ENCODE measurements at regions not wholly inside any gene's neighbourhood (a gene's known extent, or its start where the extent isn't known, plus 50 kb on each side); places are given as distances from the start of the nearest gene placed in this dataset.
"Not testable (repeated sequence)": the region's sequence is repeated elsewhere in the genome, so short reads cannot be mapped to it uniquely, and the experiment has no call there.

DNA sequence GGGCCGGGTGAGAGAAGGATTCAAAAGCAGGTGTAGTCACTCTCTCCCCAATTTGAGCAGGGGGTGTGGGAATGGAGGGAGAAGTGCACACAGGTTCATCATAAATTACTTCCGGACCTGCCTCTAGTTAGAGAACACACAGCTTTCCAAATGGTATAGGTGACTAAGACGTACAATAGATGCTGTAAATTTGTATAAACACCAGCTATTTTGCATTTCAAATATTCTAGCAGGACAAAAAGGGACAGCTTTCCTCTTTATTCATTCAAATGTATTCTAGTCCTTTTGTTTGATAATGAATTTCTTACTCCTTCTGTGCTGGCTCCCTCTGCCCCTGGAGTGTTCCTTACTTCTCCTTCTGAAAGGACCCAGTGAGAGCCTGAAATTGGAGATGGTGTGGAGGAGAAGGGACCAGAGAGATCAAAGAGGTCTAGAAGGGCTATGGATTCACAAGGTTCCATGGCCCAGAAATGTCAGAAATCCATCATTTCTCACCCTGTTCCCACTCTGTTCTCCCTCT, 53.2 kb upstream of the SH3BP4 start:
- no peak for DNase-seq (ENCODE audit: low read depth in 2 of 2)

DNA sequence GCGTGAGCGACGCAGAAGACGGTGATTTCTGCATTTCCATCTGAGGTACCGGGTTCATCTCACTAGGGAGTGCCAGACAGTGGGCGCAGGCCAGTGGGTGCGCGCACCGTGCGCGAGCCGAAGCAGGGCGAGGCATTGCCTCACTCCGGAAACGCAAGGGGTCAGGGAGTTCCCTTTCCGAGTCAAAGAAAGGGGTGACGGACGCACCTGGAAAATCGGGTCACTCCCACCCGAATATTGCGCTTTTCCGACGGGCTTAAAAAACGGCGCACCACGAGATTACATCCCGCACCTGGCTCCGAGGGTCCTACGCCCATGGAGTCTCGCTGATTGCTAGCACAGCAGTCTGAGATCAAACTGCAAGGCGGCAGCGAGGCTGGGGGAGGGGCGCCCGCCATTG, 63.4 kb upstream of the SH3BP4 start:
- DNase-seq (ENCODE audit: low read depth in 2 of 2) = not testable (repeated sequence)

DNA sequence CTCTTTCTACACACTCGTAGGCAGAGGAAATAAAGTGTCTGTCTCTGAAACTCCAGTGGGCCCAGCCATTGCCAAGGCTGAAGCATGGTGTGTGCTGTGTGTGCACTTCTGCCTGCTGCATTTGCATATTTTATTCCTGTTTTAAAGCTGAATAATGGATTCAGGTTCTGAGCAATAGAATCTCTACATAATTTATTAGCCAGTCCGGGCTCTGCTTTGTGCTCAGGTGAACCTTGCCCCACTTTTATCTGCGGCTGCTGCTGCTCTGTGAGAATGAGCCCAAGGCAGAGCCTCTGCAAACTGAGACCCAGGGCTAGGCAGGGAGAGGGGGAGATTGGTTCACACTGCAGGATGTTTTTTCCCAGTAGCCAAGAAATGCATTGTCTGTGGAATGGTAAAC, 64.6 kb upstream of the SH3BP4 start:
- no peak for DNase-seq (ENCODE audit: low read depth in 2 of 2)

DNA sequence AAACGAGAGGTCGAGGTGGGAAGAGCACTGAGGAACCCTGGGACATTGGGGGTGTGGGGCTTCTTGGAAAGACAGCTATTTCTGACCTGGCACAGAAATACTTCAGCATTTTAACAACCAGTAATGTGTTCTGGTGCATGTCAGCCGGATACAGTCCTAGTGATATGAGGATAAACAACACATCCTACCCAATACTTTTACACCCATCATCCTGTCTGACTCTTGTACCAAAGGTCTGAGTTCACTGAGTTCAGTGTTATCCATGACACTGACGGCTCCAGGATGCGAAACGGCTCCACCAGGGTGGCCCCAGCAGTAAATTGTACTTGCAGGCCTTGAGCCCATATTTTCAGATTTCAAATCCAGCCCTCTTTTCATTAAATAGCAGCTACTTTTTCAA, 65.9 kb upstream of the SH3BP4 start:
- no peak for DNase-seq (ENCODE audit: low read depth in 2 of 2)

DNA sequence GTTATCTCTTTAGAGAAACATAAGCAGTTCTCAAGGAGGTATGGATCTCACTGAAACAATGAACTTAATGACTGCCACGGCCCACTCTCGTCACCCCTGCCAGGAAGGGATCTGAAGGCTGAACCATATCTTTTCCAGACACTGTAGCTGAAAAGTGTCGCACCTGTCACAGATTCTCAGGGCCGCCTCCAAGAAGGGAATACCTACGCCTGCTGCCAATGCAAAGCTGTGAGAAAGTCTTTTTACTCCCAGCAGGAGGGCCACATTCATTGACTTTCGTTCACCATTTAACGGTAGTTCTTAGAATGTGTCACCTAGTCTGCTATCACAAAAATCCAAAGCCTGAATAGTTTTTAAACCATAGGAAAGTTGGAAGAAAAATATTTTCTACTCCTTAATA, 66.7 kb upstream of the SH3BP4 start:
- DNase-seq (ENCODE audit: low read depth in 2 of 2) = no peak

DNA sequence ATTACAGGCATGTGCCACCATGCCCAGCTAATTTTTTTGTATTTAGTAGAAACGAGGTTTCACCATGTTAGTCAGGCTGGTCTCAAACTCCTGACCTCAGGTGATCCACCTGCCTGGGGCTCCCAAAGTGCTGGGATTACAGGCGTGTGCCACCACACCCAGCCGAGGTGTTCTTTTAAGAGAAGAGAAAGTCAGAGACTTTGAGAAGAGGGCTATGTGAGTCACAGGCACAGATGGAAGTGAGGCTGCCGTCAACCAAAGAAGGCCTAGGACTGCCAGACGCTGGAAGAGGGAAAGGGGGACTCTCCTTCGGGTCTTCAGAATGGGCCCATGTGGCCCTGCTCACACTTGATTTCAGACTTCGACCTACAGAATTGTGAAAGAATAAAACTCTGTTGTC, 67.2 kb upstream of the SH3BP4 start:
- DNase-seq (ENCODE audit: low read depth in 2 of 2) = no peak

DNA sequence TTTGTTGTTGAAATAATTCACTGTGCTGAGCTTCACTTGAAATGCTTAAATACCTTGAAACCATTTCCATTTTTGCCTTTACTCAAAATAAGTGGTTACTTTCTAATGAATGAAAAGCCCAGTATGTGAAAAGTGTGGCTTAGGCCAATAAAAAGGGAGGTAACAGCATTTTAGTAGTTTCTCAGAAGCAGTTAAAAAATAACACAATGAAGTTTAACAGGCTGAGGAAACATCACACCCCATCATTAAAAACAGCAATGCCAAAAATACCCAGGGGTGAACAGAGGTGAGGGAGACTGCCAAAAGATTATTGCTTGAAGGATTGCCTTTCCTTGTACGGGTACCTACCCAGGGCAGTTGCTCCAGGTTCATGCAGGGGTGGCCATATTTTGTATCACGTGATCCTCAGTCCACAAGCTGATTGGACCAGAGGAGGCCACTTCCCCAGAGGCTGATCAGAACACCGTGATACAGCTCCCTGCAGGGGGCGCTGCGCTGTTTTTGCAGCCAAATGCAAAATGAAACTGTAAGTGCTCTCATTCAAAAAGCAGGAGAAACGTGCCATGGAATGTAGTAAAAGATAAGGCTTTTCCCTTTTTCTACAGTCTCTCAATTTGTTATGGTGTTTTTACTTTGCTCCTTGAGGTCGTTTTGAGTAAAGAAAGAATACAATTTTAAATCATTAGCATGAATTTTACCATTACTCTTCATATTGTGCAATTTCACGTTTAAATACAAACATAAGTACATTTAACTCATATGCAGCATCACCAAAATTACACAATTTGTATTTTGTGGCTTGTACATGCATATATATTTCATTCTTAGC, 70.2 kb upstream of the SH3BP4 start:
- DNase-seq (ENCODE audit: low read depth in 2 of 2) = no peak

DNA sequence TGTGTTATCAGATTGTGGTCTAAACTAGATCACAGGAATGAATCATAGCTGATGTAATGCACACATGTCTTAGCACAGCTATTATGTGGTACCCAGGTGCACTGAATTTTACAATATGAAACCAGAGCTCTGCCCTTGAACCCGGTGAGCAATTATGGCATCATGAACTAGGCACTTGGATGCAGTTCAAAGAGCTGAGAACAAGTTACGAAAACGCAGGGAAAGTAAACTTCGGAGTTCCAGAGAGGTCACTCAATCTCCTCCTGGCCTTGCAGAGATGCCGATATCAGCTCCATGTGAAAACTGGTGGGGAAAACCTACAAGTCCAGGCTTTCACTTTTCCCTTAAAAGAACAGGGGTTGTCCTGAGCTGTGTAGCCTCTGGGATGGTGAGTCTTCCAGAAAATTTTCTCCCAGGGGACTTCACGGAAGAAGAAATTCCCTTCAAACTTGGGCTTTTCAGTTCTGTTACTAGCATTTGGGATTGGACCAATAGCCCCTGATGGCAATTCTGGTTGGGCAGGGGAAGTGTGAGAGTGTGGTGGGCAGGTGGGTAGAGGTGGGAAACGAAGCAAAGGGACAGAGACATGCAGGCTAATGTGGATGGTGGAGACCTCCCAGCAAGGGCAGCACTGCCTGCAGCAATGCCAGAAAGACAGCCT, 71.1 kb upstream of the SH3BP4 start:
- no peak for DNase-seq (ENCODE audit: low read depth in 2 of 2)

DNA sequence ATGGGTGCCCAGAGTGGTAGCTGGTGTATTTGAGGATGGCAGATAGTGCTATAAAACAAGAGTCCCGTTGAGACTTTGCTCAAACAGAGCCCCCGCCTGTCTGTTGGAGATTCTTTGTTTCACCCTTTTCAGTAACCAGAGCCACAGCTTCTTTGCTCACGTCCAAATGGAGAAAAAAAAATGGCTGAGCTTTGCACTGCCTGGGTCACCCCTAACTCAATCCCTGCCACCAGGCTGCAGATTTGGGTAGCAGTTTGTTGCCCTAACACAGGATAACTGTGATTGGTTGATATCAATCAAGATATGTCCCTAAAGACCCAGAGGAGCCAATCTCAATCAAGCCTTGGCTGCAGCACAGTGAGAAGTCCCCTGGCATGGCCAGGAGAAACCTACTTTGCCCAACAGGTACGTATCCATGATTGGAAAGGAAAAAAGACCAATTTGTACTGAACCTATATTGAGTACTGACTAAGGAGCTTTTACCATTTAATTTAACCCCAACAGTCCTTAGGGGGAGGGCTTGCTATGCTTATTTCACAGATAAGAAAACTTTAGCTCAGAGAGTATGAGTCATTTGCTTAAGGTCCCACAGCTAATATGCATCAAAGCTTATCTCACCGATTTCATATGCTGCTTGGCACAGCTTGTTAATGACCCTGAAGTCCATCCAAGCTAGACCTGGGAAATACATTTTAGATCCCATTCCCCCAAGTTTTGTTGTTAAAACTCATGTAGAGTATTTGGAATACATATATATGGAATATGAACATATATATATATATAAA, 72.0 kb upstream of the SH3BP4 start:
- DNase-seq (ENCODE audit: low read depth in 2 of 2) = no peak

DNA sequence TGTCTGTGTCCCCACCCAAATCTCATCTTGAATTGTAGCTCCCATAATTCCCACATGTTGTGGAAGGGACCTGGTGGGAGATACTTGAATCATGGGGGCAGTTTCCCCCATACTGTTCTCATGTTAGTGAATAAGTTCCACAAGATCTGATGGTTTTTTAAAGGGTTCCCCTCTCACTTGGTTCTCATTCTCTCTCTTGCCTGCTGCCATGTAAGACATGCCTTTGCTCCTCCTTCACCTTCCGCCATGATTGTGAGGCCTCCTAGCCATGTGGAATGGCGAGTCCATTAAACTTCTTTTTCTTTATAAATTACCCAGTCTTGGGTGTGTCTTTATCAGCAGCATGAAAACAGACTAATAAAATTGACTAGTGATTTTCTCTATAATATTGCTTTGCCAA, 75.2 kb upstream of the SH3BP4 start:
- not testable (repeated sequence) for DNase-seq (ENCODE audit: low read depth in 2 of 2)

DNA sequence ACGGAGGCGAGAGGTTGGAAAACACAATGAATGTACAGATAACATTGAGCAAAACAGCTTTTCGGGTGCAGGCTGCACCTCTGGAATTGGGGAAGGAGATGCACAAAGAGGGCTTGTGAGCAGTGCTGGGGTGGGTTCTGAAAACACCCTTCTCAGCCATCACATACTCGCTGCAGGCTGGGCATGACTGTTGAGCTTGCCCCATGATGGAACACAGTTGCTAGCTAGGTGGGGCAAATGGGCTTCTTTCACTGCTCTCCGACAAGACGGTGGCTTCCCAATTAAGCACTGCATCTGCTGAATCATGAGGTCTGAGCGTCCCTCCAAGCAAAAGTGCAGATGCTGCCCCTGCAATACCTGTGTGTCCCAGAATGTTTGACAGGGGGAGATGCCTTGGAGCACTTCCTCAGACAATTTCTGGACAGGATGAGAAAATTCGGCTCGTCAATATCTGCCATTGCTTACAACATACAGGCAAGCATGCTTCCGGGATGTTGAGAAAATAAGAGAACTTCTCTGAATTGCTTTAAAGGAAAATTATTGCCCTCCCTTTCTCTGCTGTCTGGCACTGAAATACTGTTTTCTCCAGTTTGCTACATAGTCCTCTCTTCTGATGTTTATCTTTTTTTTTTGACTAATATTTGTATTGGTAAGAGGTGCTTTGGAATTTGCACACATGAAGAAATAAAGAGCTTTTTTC, 77.3 kb upstream of the SH3BP4 start:
- no peak for DNase-seq (ENCODE audit: low read depth in 2 of 2)

DNA sequence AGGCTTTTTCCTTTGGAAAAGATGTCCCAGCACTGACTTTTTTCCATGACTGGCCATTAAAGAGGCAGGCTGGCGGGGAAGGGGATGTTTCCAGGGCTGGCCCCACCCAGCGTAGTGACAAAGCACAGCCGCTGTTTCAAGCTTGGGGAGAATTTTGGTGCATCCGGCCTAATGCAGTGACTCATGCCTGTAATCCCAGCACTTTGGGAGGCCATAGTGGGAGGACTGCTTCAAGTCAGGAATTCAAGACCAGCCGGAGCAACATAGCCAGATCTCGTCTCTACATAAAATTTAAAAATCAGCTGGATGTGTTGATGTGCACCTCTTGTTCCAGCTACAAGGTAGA, 78.0 kb upstream of the SH3BP4 start:
- DNase-seq (ENCODE audit: low read depth in 2 of 2) = no peak

DNA sequence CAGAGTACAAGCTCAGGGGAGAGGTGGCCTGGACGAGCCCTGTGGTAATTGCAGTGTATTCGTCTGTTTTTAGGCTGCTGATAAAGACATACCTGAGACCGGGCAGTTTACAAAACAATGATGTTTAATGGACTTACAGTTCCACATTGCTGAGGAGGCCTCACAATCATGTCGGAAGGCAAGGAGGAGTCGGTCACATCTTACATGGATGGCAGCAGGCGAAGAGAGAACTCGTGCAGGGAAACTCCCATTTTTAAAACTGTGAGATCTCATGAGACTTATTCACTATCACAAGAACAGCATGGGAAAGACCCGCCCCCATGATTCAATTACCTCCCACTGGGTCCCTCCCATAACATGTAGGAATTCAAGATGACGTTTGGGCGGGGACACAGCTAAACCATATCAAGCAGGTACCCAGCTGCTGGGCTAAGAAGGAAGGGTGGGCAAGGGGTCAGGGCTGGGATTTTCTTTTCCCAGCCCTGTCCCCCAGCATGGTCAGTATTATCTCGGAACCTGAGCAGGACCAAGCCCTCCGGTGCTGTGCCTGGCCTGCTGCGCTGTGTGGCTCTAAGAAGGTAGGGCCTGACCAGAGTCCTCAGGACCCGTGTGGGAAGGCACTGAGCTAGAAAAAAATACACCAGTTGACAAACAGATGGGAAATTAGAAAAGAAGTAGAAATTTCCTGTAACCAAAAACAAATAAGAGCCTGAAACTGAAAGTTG, 78.6 kb upstream of the SH3BP4 start:
- no peak for DNase-seq (ENCODE audit: low read depth in 2 of 2)

DNA sequence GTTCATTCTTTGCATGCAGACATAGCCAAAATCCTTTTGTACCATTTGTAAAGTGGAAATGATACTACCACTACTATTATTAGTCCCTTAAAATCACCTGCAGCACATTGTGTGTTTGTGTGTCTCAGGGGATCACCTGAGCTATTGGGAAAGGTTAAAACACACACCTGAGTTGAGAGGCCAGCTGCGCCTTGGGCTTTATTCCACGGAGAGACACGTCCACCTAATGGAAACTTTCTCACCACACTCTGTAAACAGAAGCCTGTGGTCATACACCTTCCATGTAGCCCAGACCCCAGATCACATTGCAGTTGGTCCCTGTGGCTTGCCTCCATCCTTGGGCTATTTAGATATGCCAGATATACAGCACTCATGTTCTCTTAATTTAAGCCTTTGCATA, 81.8 kb upstream of the SH3BP4 start:
- no peak for DNase-seq (ENCODE audit: low read depth in 2 of 2)

DNA sequence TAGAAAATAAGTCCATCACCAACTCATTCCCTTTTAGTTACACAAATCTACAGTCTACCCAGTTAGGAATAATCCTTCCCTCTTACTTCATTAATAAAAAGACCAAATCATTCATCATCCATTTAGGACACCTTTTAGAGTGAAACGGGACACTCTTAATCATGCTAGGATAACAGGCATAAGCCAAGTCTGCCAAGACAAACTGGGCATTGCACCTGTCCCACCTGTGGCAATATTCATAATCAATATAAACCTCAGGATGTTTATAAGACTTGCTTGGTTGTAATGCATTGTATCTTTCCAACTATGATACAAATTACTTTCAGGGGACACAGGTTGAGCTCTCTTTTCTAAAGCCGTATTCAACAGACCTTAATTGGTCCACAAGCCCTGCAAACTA, 82.7 kb upstream of the SH3BP4 start:
- no peak for DNase-seq (ENCODE audit: low read depth in 2 of 2)

DNA sequence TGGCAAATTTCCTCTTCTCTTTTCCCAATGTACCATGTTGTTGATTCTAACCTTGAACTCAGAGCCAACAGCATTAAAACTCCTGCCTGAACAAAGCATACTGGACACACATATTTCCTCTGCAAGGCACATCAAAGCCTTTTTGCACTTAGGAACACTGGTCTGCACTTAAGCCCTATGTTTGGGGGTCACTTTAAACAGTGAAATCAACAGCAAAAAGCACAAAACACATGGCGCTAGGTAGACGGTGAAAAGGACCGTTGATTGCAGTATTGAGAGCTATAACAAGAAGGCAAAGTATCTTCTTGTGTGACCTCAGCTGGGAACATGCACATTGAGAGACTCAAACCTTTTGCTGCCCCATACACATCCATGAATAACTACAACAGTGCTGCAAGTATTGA, 83.9 kb upstream of the SH3BP4 start:
- DNase-seq (ENCODE audit: low read depth in 2 of 2) = no peak

DNA sequence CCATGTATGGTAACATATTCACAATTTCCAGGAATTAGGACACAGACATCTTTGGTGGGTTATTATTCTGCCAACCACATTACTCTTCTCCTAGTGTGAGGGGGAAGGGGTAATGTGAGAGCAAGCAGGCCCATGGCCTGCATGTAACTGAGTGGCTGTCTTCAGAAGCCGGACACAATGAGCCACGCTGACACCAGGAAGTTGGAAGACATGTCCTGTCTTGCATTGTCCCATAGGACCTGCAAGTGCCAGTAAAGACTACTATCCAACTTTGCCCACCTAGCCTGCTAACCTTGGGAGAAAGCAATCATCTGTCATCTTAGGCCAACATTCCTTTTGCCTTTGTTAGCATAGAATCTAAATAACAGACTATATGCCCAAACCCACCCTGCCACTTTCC, 86.2 kb upstream of the SH3BP4 start:
- no peak for DNase-seq (ENCODE audit: low read depth in 2 of 2)

DNA sequence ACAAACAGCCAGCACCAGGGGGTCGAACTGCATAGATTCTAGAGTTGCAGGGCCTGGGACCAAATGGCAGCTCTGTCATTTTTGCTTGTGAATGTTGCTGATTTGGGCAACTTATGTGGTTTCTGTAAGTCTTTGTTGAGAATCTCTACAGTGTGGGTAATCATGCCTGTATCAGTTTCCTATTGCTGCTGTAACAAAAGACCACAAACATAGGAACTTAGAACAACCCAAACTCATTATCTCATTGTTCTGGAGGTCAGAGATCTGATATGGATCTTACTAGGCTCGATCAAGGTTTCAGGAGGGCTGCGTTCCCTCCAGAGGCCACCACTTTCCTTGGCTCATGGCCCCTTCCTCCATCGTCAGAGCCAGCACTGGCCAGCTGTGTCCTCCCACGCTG, 86.8 kb upstream of the SH3BP4 start:
- DNase-seq (ENCODE audit: low read depth in 2 of 2) = no peak

DNA sequence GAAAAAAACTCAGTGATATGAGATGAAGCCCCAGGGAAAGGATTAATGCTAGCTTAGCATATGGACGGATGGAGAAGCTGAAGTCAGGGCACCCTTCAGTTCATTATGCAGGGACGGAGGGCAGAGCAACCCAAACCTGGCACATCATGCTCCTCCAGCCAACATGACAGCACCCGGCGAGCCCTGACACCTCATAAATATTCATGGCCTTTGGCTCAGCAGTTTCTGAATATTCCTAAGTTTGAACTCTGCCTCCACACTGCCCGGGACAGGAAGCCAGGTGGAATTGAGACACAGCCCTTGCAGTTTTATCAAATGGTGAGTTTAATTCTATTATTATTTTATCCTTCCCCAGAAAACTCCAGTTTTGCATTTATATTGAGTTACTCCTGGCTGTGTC, 87.3 kb upstream of the SH3BP4 start:
- DNase-seq (ENCODE audit: low read depth in 2 of 2) = no peak

DNA sequence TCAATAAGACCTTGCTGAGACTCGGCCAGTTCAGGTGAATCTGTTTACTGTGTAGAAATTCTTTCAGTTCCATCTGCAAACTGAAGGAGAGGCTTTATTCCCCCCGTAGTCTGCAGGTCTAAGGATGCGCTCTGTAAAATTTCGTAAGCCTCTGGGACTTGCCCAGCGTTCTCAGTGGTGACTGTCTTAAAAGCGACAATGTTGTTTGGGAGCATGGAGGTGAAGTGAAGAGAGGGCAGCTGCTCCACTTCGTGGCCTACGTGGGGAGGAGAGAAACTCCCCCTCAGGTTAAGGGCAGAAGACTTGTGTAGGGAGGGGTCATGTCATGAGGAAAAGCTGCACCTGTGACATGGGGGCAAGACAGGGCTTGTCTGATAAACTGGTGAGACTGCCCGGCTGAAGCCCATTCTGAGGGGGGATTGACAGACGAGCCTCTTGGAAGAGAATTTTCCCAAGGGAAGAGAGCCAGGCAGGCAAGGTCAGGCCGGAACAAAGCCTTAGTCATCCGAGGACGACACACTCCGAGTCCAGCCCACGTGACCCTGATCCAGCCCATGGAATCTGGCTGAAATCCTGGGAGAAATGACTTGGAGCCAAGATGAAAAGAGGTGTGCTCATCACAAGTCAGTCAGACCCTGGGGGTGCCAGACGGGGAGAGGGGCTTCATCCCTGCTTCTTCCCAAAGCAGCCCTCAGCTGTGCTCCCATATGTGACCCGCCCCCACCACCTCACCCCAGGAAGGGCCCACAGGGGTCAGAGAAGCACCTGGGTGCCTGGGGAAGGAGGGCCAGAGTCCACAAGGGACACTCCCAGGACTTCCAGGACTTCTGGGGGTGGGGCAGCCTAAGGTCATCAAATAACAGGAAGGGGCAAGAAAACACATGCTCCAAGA, 88.5 kb upstream of the SH3BP4 start:
- no peak for DNase-seq (ENCODE audit: low read depth in 2 of 2)

Measured in stimulated activated CD8-positive, alpha-beta memory T cell treated with anti-CD3 and anti-CD28 coated beads, Interleukin-7, amount 100 ng/mL, for 4 hours (primary cell).